ENCODE measurements at regions not wholly inside any gene's neighbourhood (a gene's known extent, or its start where the extent isn't known, plus 50 kb on each side); places are given as distances from the start of the nearest gene placed in this dataset.
"Not testable (repeated sequence)": the region's sequence is repeated elsewhere in the genome, so short reads cannot be mapped to it uniquely, and the experiment has no call there.

- no peaks in the 10 kb centered on the region for H3K27me3 ChIP-seq (ENCODE audit: insufficient read depth, low read length)
- no peak overlapping the region for H3K27ac ChIP-seq (ENCODE audit: insufficient read length, low read depth, low read length)
- TF ChIP-seq, protein P1, sequence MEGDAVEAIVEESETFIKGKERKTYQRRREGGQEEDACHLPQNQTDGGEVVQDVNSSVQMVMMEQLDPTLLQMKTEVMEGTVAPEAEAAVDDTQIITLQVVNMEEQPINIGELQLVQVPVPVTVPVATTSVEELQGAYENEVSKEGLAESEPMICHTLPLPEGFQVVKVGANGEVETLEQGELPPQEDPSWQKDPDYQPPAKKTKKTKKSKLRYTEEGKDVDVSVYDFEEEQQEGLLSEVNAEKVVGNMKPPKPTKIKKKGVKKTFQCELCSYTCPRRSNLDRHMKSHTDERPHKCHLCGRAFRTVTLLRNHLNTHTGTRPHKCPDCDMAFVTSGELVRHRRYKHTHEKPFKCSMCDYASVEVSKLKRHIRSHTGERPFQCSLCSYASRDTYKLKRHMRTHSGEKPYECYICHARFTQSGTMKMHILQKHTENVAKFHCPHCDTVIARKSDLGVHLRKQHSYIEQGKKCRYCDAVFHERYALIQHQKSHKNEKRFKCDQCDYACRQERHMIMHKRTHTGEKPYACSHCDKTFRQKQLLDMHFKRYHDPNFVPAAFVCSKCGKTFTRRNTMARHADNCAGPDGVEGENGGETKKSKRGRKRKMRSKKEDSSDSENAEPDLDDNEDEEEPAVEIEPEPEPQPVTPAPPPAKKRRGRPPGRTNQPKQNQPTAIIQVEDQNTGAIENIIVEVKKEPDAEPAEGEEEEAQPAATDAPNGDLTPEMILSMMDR (conservative IDR thresholded peaks at IDR 0.05): no peak
Measured at GRCh38 chr2:869357-869871, 81.2 kb upstream of the SNTG2 start.

GRCh38 chr2:868857-869256 is 81.8 kb upstream of the SNTG2 start:
- H3K27me3 Mint-ChIP-seq (ENCODE audit: low read depth): peaks cover 33% of the 10 kb centered on the region
- no CpG with 5 or more reads among the region's 51 CpGs for WGBS (ENCODE audit: extremely low coverage, insufficient read length, low lambda C conversion rate)
- not testable (repeated sequence) for H3K4me3 Mint-ChIP-seq

More at GRCh38 chr2:869357-869871, 81.2 kb upstream of the SNTG2 start:
- Histone ChIP-seq H2BK15ac (ENCODE audit: low read depth, low read length) (no peak overlapping the region), H4K91ac (ENCODE audit: insufficient read length, low read depth, low read length) (no peak overlapping the region), H2AFZ (ENCODE audit: low read length) (no peak overlapping the region), H3K79me1 (ENCODE audit: insufficient read depth, low read depth, low read length, poor library complexity, severe bottlenecking) (no peaks in the 10 kb centered on the region), H2BK12ac (ENCODE audit: insufficient read length, low read depth, low read length) (no peak overlapping the region), H2BK20ac (ENCODE audit: low read depth, low read length, poor library complexity, severe bottlenecking) (no peak overlapping the region), H4K20me1 (ENCODE audit: control insufficient read depth, insufficient read depth, insufficient read length) (no peaks in the 10 kb centered on the region), H2AK5ac (ENCODE audit: insufficient read length, low read length) (no peak overlapping the region), H3K4me1 (ENCODE audit: insufficient read depth, low read length) (no peaks in the 10 kb centered on the region; the same call in 1 of the 2 replicates), H4K8ac (replicated peaks; ENCODE audit: insufficient read length, low read depth, low read length) (no peak overlapping the region), H3K4ac (ENCODE audit: low read depth, low read length) (no peak overlapping the region), H3K18ac (ENCODE audit: insufficient read length, low read depth, low read length) (no peak overlapping the region), H3K23ac (ENCODE audit: insufficient read length, low read depth, low read length) (no peak overlapping the region), H3K14ac (ENCODE audit: insufficient read depth, low read length) (no peak overlapping the region), H2BK120ac (ENCODE audit: low read depth, low read length, poor library complexity, severe bottlenecking) (no peak overlapping the region), H4K5ac (ENCODE audit: insufficient read length, low read depth, low read length) (no peak overlapping the region), H2BK5ac (ENCODE audit: insufficient read length, low read length) (no peak overlapping the region), H3K9me3 (ENCODE audit: control insufficient read depth, low read depth, low read length) (no peaks in the 10 kb centered on the region), H3K9ac (ENCODE audit: extremely low read depth, insufficient read length, low read length) (no peak overlapping the region), H3K56ac (ENCODE audit: insufficient read length, low read depth, low read length) (no peak overlapping the region), H3T11ph (ENCODE audit: low read length) (no peak overlapping the region), H3K79me2 (ENCODE audit: insufficient read depth, low read length) (no peaks in the 10 kb centered on the region), H3K23me2 (ENCODE audit: insufficient read length, low read depth, low read length, poor library complexity, severe bottlenecking) (no peaks in the 10 kb centered on the region), H3K4me2 (ENCODE audit: insufficient read depth, insufficient read length, low read length) (no peak overlapping the region)
- H3K36me3 Mint-ChIP-seq (ENCODE audit: insufficient read depth in 1 of 3, low read depth in 3 of 3): no peaks in the 10 kb centered on the region; a peak in 1 of 7 replicates
- DNase-seq: no peak
- peaks cover 31% of the 10 kb centered on the region for H3K27me3 Mint-ChIP-seq (ENCODE audit: low read depth)
- H3K27ac Mint-ChIP-seq: no peak overlapping the region
- H3K4me3 Mint-ChIP-seq: no peak overlapping the region
- H3K4me1 Mint-ChIP-seq: peaks cover 26 to 29% of the 10 kb centered on the region in 2 experiments
- no CpG with 5 or more reads among the region's 16 CpGs for WGBS (ENCODE audit: extremely low coverage, insufficient read length, low lambda C conversion rate)
- no peaks in the 10 kb centered on the region for H3K9me3 Mint-ChIP-seq

More at GRCh38 chr2:868857-869256, 81.8 kb upstream of the SNTG2 start:
- H2BK15ac ChIP-seq (ENCODE audit: low read depth, low read length); H2AK5ac ChIP-seq (ENCODE audit: insufficient read length, low read length); H4K91ac ChIP-seq (ENCODE audit: insufficient read length, low read depth, low read length); H3K9me3 Mint-ChIP-seq; H3K9ac ChIP-seq (ENCODE audit: extremely low read depth, insufficient read length, low read length); H2BK12ac ChIP-seq (ENCODE audit: insufficient read length, low read depth, low read length); H3K27ac ChIP-seq (ENCODE audit: insufficient read length, low read depth, low read length); H3K4me1 ChIP-seq (ENCODE audit: insufficient read depth, low read length); H4K20me1 ChIP-seq (ENCODE audit: control insufficient read depth, insufficient read depth, insufficient read length); H4K5ac ChIP-seq (ENCODE audit: insufficient read length, low read depth, low read length); H3K23me2 ChIP-seq (ENCODE audit: insufficient read length, low read depth, low read length, poor library complexity, severe bottlenecking); H3K79me2 ChIP-seq (ENCODE audit: insufficient read depth, low read length); H3K23ac ChIP-seq (ENCODE audit: insufficient read length, low read depth, low read length); H3K14ac ChIP-seq (ENCODE audit: insufficient read depth, low read length); H3K27ac Mint-ChIP-seq; H2BK20ac ChIP-seq (ENCODE audit: low read depth, low read length, poor library complexity, severe bottlenecking); H3K56ac ChIP-seq (ENCODE audit: insufficient read length, low read depth, low read length); H3K36me3 Mint-ChIP-seq (ENCODE audit: insufficient read depth in 1 of 3, low read depth in 3 of 3); H3K18ac ChIP-seq (ENCODE audit: insufficient read length, low read depth, low read length); H3T11ph ChIP-seq (ENCODE audit: low read length); H3K4me2 ChIP-seq (ENCODE audit: insufficient read depth, insufficient read length, low read length); H3K27me3 ChIP-seq (ENCODE audit: insufficient read depth, low read length); H3K79me1 ChIP-seq (ENCODE audit: insufficient read depth, low read depth, low read length, poor library complexity, severe bottlenecking); H2AFZ ChIP-seq (ENCODE audit: low read length); H3K4ac ChIP-seq (ENCODE audit: low read depth, low read length); H2BK120ac ChIP-seq (ENCODE audit: low read depth, low read length, poor library complexity, severe bottlenecking); H4K8ac ChIP-seq (replicated peaks; ENCODE audit: insufficient read length, low read depth, low read length); DNase-seq; H2BK5ac ChIP-seq (ENCODE audit: insufficient read length, low read length); H3K9me3 ChIP-seq (ENCODE audit: control insufficient read depth, low read depth, low read length): not testable (repeated sequence)
- peaks cover 26 to 29% of the 10 kb centered on the region in 2 experiments for H3K4me1 Mint-ChIP-seq

Data from H9 (cell line).